ENCODE measurements at regions not wholly inside any gene's neighbourhood (a gene's known extent, or its start where the extent isn't known, plus 50 kb on each side); places are given as distances from the start of the nearest gene placed in this dataset.
"Not testable (repeated sequence)": the region's sequence is repeated elsewhere in the genome, so short reads cannot be mapped to it uniquely, and the experiment has no call there.

GRCh38 chr4:164601653-164602052 is 152.3 kb upstream of the SMIM31 start:
- POLR2A ChIA-PET: no interaction called here
- CTCF ChIA-PET: no interaction called here

GRCh38 chr4:164605791-164606190 is 148.1 kb upstream of the SMIM31 start:
- 92% methylated on average over 2 of the region's 6 CpGs for WGBS (ENCODE audit: insufficient coverage)
- H3K9me3 ChIP-seq (ENCODE audit: control extremely low read depth in 1 of 5, control insufficient read depth in 4 of 5, insufficient read depth in 2 of 5, low read depth in 1 of 5, low read length in 4 of 5); H3K4me1 ChIP-seq (ENCODE audit: control extremely low read depth in 1 of 4, control insufficient read depth in 4 of 4, insufficient read depth in 4 of 4, low read length in 3 of 4); DNase-seq; H3K27ac ChIP-seq (ENCODE audit: insufficient read depth in 1 of 2, low read depth in 1 of 2, low read length in 2 of 2, poor library complexity in 1 of 2, severe bottlenecking in 2 of 2); H3K36me3 ChIP-seq (ENCODE audit: control insufficient read depth in 4 of 4, insufficient read depth in 4 of 4, low read length in 3 of 4); H3K4me3 ChIP-seq (ENCODE audit: control insufficient read depth in 1 of 7, extremely low read depth in 1 of 7, insufficient read depth in 4 of 7, low read depth in 2 of 7, low read length in 6 of 7); POLR2A ChIA-PET; H3K27me3 ChIP-seq (replicated peaks in 2 of 5; ENCODE audit: control insufficient read depth in 4 of 5, insufficient read depth in 5 of 5, low read length in 4 of 5): not testable (repeated sequence)
- CTCF ChIA-PET: interaction anchor here (0.6 kb wide), 1 partner anchor 211 kb away, joined by 3 read pairs; no protein-coding TSS in a partner anchor

More at GRCh38 chr4:164601653-164602052, 152.3 kb upstream of the SMIM31 start:
- DNase-seq: no peak
- no peaks in the 10 kb centered on the region for H3K36me3 ChIP-seq (ENCODE audit: control insufficient read depth in 4 of 4, insufficient read depth in 4 of 4, low read length in 3 of 4)
- no peaks in the 10 kb centered on the region for H3K27me3 ChIP-seq (replicated peaks in 2 of 5; ENCODE audit: control insufficient read depth in 4 of 5, insufficient read depth in 5 of 5, low read length in 4 of 5)
- no peaks in the 10 kb centered on the region for H3K4me1 ChIP-seq (ENCODE audit: control extremely low read depth in 1 of 4, control insufficient read depth in 4 of 4, insufficient read depth in 4 of 4, low read length in 3 of 4)
- WGBS (ENCODE audit: insufficient coverage): no CpG with 5 or more reads among the region's 1 CpG
- H3K27ac ChIP-seq (ENCODE audit: insufficient read depth in 1 of 2, low read depth in 1 of 2, low read length in 2 of 2, poor library complexity in 1 of 2, severe bottlenecking in 2 of 2): no peak overlapping the region
- H3K4me3 ChIP-seq (ENCODE audit: control insufficient read depth in 1 of 7, extremely low read depth in 1 of 7, insufficient read depth in 4 of 7, low read depth in 2 of 7, low read length in 6 of 7): no peak overlapping the region
- H3K9me3 ChIP-seq (ENCODE audit: control extremely low read depth in 1 of 5, control insufficient read depth in 4 of 5, insufficient read depth in 2 of 5, low read depth in 1 of 5, low read length in 4 of 5): peaks cover 0 to 3% (median 0%) of the 10 kb centered on the region in 5 experiments

- POLR2A ChIA-PET: no interaction called here
- CTCF ChIA-PET: interaction anchor here (0.6 kb wide), 1 partner anchor 210 kb away, joined by 3 read pairs; no protein-coding TSS in a partner anchor
- no peak for DNase-seq
- H3K27me3 ChIP-seq (replicated peaks in 2 of 5; ENCODE audit: control insufficient read depth in 4 of 5, insufficient read depth in 5 of 5, low read length in 4 of 5): no peaks in the 10 kb centered on the region
- no peaks in the 10 kb centered on the region for H3K4me1 ChIP-seq (ENCODE audit: control extremely low read depth in 1 of 4, control insufficient read depth in 4 of 4, insufficient read depth in 4 of 4, low read length in 3 of 4)
- no peak overlapping the region for H3K4me3 ChIP-seq (ENCODE audit: control insufficient read depth in 1 of 7, extremely low read depth in 1 of 7, insufficient read depth in 4 of 7, low read depth in 2 of 7, low read length in 6 of 7)
- H3K36me3 ChIP-seq (ENCODE audit: control insufficient read depth in 4 of 4, insufficient read depth in 4 of 4, low read length in 3 of 4): no peaks in the 10 kb centered on the region
- no peak overlapping the region for H3K27ac ChIP-seq (ENCODE audit: insufficient read depth in 1 of 2, low read depth in 1 of 2, low read length in 2 of 2, poor library complexity in 1 of 2, severe bottlenecking in 2 of 2)
- peaks cover 0 to 3% (median 0%) of the 10 kb centered on the region in 5 experiments for H3K9me3 ChIP-seq (ENCODE audit: control extremely low read depth in 1 of 5, control insufficient read depth in 4 of 5, insufficient read depth in 2 of 5, low read depth in 1 of 5, low read length in 4 of 5)
Measured at GRCh38 chr4:164606478-164606877, 147.5 kb upstream of the SMIM31 start.

- Histone ChIP-seq H3K27ac (ENCODE audit: insufficient read depth in 1 of 2, low read depth in 1 of 2, low read length in 2 of 2, poor library complexity in 1 of 2, severe bottlenecking in 2 of 2) (no peak overlapping the region), H3K4me3 (ENCODE audit: control insufficient read depth in 1 of 7, extremely low read depth in 1 of 7, insufficient read depth in 4 of 7, low read depth in 2 of 7, low read length in 6 of 7) (no peak overlapping the region), H3K9me3 (ENCODE audit: control extremely low read depth in 1 of 5, control insufficient read depth in 4 of 5, insufficient read depth in 2 of 5, low read depth in 1 of 5, low read length in 4 of 5) (no peaks in the 10 kb centered on the region), H3K27me3 (replicated peaks in 2 of 5; ENCODE audit: control insufficient read depth in 4 of 5, insufficient read depth in 5 of 5, low read length in 4 of 5) (no peaks in the 10 kb centered on the region), H3K4me1 (ENCODE audit: control extremely low read depth in 1 of 4, control insufficient read depth in 4 of 4, insufficient read depth in 4 of 4, low read length in 3 of 4) (no peaks in the 10 kb centered on the region), H3K36me3 (ENCODE audit: control insufficient read depth in 4 of 4, insufficient read depth in 4 of 4, low read length in 3 of 4) (no peaks in the 10 kb centered on the region)
- ChIA-PET POLR2A (no interaction called here), CTCF (no interaction called here)
- no CpG with 5 or more reads among the region's 1 CpG for WGBS (ENCODE audit: insufficient coverage)
- no peak for DNase-seq
Measured at GRCh38 chr4:164613256-164613655, 140.7 kb upstream of the SMIM31 start.

GRCh38 chr4:164613792-164614191 is 140.1 kb upstream of the SMIM31 start:
- Histone ChIP-seq H3K27ac (ENCODE audit: insufficient read depth in 1 of 2, low read depth in 1 of 2, low read length in 2 of 2, poor library complexity in 1 of 2, severe bottlenecking in 2 of 2) (no peak overlapping the region), H3K4me1 (ENCODE audit: control extremely low read depth in 1 of 4, control insufficient read depth in 4 of 4, insufficient read depth in 4 of 4, low read length in 3 of 4) (no peaks in the 10 kb centered on the region), H3K9me3 (ENCODE audit: control extremely low read depth in 1 of 5, control insufficient read depth in 4 of 5, insufficient read depth in 2 of 5, low read depth in 1 of 5, low read length in 4 of 5) (no peaks in the 10 kb centered on the region), H3K36me3 (ENCODE audit: control insufficient read depth in 4 of 4, insufficient read depth in 4 of 4, low read length in 3 of 4) (no peaks in the 10 kb centered on the region), H3K27me3 (replicated peaks in 2 of 5; ENCODE audit: control insufficient read depth in 4 of 5, insufficient read depth in 5 of 5, low read length in 4 of 5) (no peaks in the 10 kb centered on the region), H3K4me3 (ENCODE audit: control insufficient read depth in 1 of 7, extremely low read depth in 1 of 7, insufficient read depth in 4 of 7, low read depth in 2 of 7, low read length in 6 of 7) (no peak overlapping the region)
- ChIA-PET POLR2A (no interaction called here), CTCF (no interaction called here)
- no peak for DNase-seq

GRCh38 chr4:164614329-164614728 is 139.6 kb upstream of the SMIM31 start:
- Histone ChIP-seq H3K36me3 (ENCODE audit: control insufficient read depth in 4 of 4, insufficient read depth in 4 of 4, low read length in 3 of 4) (no peaks in the 10 kb centered on the region), H3K27ac (ENCODE audit: insufficient read depth in 1 of 2, low read depth in 1 of 2, low read length in 2 of 2, poor library complexity in 1 of 2, severe bottlenecking in 2 of 2) (no peak overlapping the region), H3K9me3 (ENCODE audit: control extremely low read depth in 1 of 5, control insufficient read depth in 4 of 5, insufficient read depth in 2 of 5, low read depth in 1 of 5, low read length in 4 of 5) (no peaks in the 10 kb centered on the region), H3K4me3 (ENCODE audit: control insufficient read depth in 1 of 7, extremely low read depth in 1 of 7, insufficient read depth in 4 of 7, low read depth in 2 of 7, low read length in 6 of 7) (no peak overlapping the region), H3K4me1 (ENCODE audit: control extremely low read depth in 1 of 4, control insufficient read depth in 4 of 4, insufficient read depth in 4 of 4, low read length in 3 of 4) (no peaks in the 10 kb centered on the region), H3K27me3 (replicated peaks in 2 of 5; ENCODE audit: control insufficient read depth in 4 of 5, insufficient read depth in 5 of 5, low read length in 4 of 5) (no peaks in the 10 kb centered on the region)
- CTCF ChIA-PET: no interaction called here
- DNase-seq: no peak
- POLR2A ChIA-PET: no interaction called here
- 100% methylated on average over 1 of the region's 2 CpGs for WGBS (ENCODE audit: insufficient coverage)

- WGBS (ENCODE audit: insufficient coverage): 69% methylated on average over 2 of the region's 4 CpGs
- no peak for DNase-seq
- no peaks in the 10 kb centered on the region for H3K9me3 ChIP-seq (ENCODE audit: control extremely low read depth in 1 of 5, control insufficient read depth in 4 of 5, insufficient read depth in 2 of 5, low read depth in 1 of 5, low read length in 4 of 5)
- ChIA-PET POLR2A (no interaction called here), CTCF (no interaction called here)
- no peak overlapping the region for H3K27ac ChIP-seq (ENCODE audit: insufficient read depth in 1 of 2, low read depth in 1 of 2, low read length in 2 of 2, poor library complexity in 1 of 2, severe bottlenecking in 2 of 2)
- no peaks in the 10 kb centered on the region for H3K4me1 ChIP-seq (ENCODE audit: control extremely low read depth in 1 of 4, control insufficient read depth in 4 of 4, insufficient read depth in 4 of 4, low read length in 3 of 4)
- no peak overlapping the region for H3K4me3 ChIP-seq (ENCODE audit: control insufficient read depth in 1 of 7, extremely low read depth in 1 of 7, insufficient read depth in 4 of 7, low read depth in 2 of 7, low read length in 6 of 7)
- no peaks in the 10 kb centered on the region for H3K27me3 ChIP-seq (replicated peaks in 2 of 5; ENCODE audit: control insufficient read depth in 4 of 5, insufficient read depth in 5 of 5, low read length in 4 of 5)
- no peaks in the 10 kb centered on the region for H3K36me3 ChIP-seq (ENCODE audit: control insufficient read depth in 4 of 4, insufficient read depth in 4 of 4, low read length in 3 of 4)
Measured at GRCh38 chr4:164614999-164615398, 138.9 kb upstream of the SMIM31 start.

GRCh38 chr4:164615964-164616363 is 138.0 kb upstream of the SMIM31 start:
- H3K4me3 ChIP-seq (ENCODE audit: control insufficient read depth in 1 of 7, extremely low read depth in 1 of 7, insufficient read depth in 4 of 7, low read depth in 2 of 7, low read length in 6 of 7): no peak overlapping the region
- DNase-seq: no peak
- no peak overlapping the region for H3K27ac ChIP-seq (ENCODE audit: insufficient read depth in 1 of 2, low read depth in 1 of 2, low read length in 2 of 2, poor library complexity in 1 of 2, severe bottlenecking in 2 of 2)
- H3K27me3 ChIP-seq (replicated peaks in 2 of 5; ENCODE audit: control insufficient read depth in 4 of 5, insufficient read depth in 5 of 5, low read length in 4 of 5): no peaks in the 10 kb centered on the region
- H3K36me3 ChIP-seq (ENCODE audit: control insufficient read depth in 4 of 4, insufficient read depth in 4 of 4, low read length in 3 of 4): no peaks in the 10 kb centered on the region
- ChIA-PET POLR2A (no interaction called here), CTCF (no interaction called here)
- no peaks in the 10 kb centered on the region for H3K9me3 ChIP-seq (ENCODE audit: control extremely low read depth in 1 of 5, control insufficient read depth in 4 of 5, insufficient read depth in 2 of 5, low read depth in 1 of 5, low read length in 4 of 5)
- H3K4me1 ChIP-seq (ENCODE audit: control extremely low read depth in 1 of 4, control insufficient read depth in 4 of 4, insufficient read depth in 4 of 4, low read length in 3 of 4): no peaks in the 10 kb centered on the region

All from common myeloid progenitor, CD34-positive (primary cell).